ENCODE measurements at regions not wholly inside any gene's neighbourhood (a gene's known extent, or its start where the extent isn't known, plus 50 kb on each side); places are given as distances from the start of the nearest gene placed in this dataset.

GRCh38 chr4:58209551-58209950 lies 1099.4 kb upstream of the IGFBP7 start:
- Mint-ChIP-seq H3K4me3 (no peak overlapping the region), H3K27me3 (no peaks in the 10 kb centered on the region), H3K27ac (no peak overlapping the region), H3K4me1 (no peaks in the 10 kb centered on the region), H3K36me3 (ENCODE audit: low read depth) (no peaks in the 10 kb centered on the region), H3K9me3 (peaks cover 10% of the 10 kb centered on the region)
- DNase-seq (no peak), ATAC-seq (no peak)

- Mint-ChIP-seq H3K4me3 (no peak overlapping the region), H3K4me1 (no peaks in the 10 kb centered on the region), H3K36me3 (ENCODE audit: low read depth) (no peaks in the 10 kb centered on the region), H3K27me3 (no peaks in the 10 kb centered on the region), H3K27ac (no peak overlapping the region), H3K9me3 (peaks cover 10% of the 10 kb centered on the region)
- ATAC-seq (no peak), DNase-seq (no peak)
These were observed 1098.8 kb upstream of the IGFBP7 start for GRCh38 chr4:58209001-58209400.

GRCh38 chr4:58205446-58206235 lies 1095.5 kb upstream of the IGFBP7 start:
- Mint-ChIP-seq H3K4me3 (no peak overlapping the region), H3K9me3 (peaks cover 4% of the 10 kb centered on the region), H3K27me3 (no peaks in the 10 kb centered on the region), H3K27ac (no peak overlapping the region), H3K4me1 (no peaks in the 10 kb centered on the region), H3K36me3 (ENCODE audit: low read depth) (no peaks in the 10 kb centered on the region)
- ATAC-seq (no peak), DNase-seq (no peak)

- H3K27me3 Mint-ChIP-seq, result no peaks in the 10 kb centered on the region
- H3K27ac Mint-ChIP-seq, result no peak overlapping the region
- no peak for ATAC-seq
- peaks cover 21% of the 10 kb centered on the region for H3K9me3 Mint-ChIP-seq
- H3K36me3 Mint-ChIP-seq (ENCODE audit: low read depth), result no peaks in the 10 kb centered on the region
- no peaks in the 10 kb centered on the region for H3K4me1 Mint-ChIP-seq
- no peak overlapping the region for H3K4me3 Mint-ChIP-seq
- DNase-seq, result no peak
These were observed 1082.0 kb upstream of the IGFBP7 start for GRCh38 chr4:58192217-58192616.

- Mint-ChIP-seq H3K4me1 (no peaks in the 10 kb centered on the region), H3K27ac (no peak overlapping the region), H3K9me3 (peaks cover 21% of the 10 kb centered on the region), H3K36me3 (ENCODE audit: low read depth) (no peaks in the 10 kb centered on the region), H3K4me3 (no peak overlapping the region), H3K27me3 (no peaks in the 10 kb centered on the region)
- no peak for ATAC-seq
- DNase-seq, result no peak
These were observed 1080.9 kb upstream of the IGFBP7 start for GRCh38 chr4:58191109-58191508.

GRCh38 chr4:58188316-58188715 lies 1078.1 kb upstream of the IGFBP7 start:
- no peak overlapping the region for H3K4me3 Mint-ChIP-seq
- H3K27me3 Mint-ChIP-seq, result no peaks in the 10 kb centered on the region
- no peaks in the 10 kb centered on the region for H3K4me1 Mint-ChIP-seq
- H3K27ac Mint-ChIP-seq, result no peak overlapping the region
- DNase-seq, result no peak
- H3K9me3 Mint-ChIP-seq, result peaks cover 25% of the 10 kb centered on the region
- no peaks in the 10 kb centered on the region for H3K36me3 Mint-ChIP-seq (ENCODE audit: low read depth)
- ATAC-seq, result no peak

- DNase-seq, result no peak
- Mint-ChIP-seq H3K27ac (no peak overlapping the region), H3K27me3 (no peaks in the 10 kb centered on the region), H3K4me3 (no peak overlapping the region), H3K9me3 (peaks cover 11% of the 10 kb centered on the region), H3K36me3 (ENCODE audit: low read depth) (no peaks in the 10 kb centered on the region), H3K4me1 (no peaks in the 10 kb centered on the region)
- no peak for ATAC-seq
These were observed 1064.8 kb upstream of the IGFBP7 start for GRCh38 chr4:58175024-58175423.

- Mint-ChIP-seq H3K9me3 (peaks cover 7% of the 10 kb centered on the region), H3K27ac (no peak overlapping the region), H3K4me3 (no peak overlapping the region), H3K4me1 (no peaks in the 10 kb centered on the region), H3K27me3 (no peaks in the 10 kb centered on the region), H3K36me3 (ENCODE audit: low read depth) (no peaks in the 10 kb centered on the region)
- no peak for ATAC-seq
- no peak for DNase-seq
These were observed 1056.3 kb upstream of the IGFBP7 start for GRCh38 chr4:58166490-58166889.

GRCh38 chr4:58163156-58163555 lies 1053.0 kb upstream of the IGFBP7 start:
- no peaks in the 10 kb centered on the region for H3K9me3 Mint-ChIP-seq
- no peak overlapping the region for H3K4me3 Mint-ChIP-seq
- DNase-seq (no peak), ATAC-seq (no peak)
- no peaks in the 10 kb centered on the region for H3K27me3 Mint-ChIP-seq
- H3K27ac Mint-ChIP-seq, result no peak overlapping the region
- H3K36me3 Mint-ChIP-seq (ENCODE audit: low read depth), result no peaks in the 10 kb centered on the region
- no peaks in the 10 kb centered on the region for H3K4me1 Mint-ChIP-seq

- no peak for ATAC-seq
These were observed 1039.4 kb upstream of the IGFBP7 start for GRCh38 chr4:58149404-58150085.

GRCh38 chr4:58144721-58145120 lies 1034.5 kb upstream of the IGFBP7 start:
- Mint-ChIP-seq H3K36me3 (ENCODE audit: low read depth) (no peaks in the 10 kb centered on the region), H3K27me3 (no peaks in the 10 kb centered on the region), H3K4me1 (no peaks in the 10 kb centered on the region), H3K9me3 (peaks cover 4% of the 10 kb centered on the region), H3K27ac (no peak overlapping the region), H3K4me3 (no peak overlapping the region)
- DNase-seq (no peak), ATAC-seq (no peak)

More at GRCh38 chr4:58149404-58150085, 1039.4 kb upstream of the IGFBP7 start:
- Mint-ChIP-seq H3K27me3 (no peaks in the 10 kb centered on the region), H3K4me1 (no peaks in the 10 kb centered on the region), H3K27ac (no peak overlapping the region), H3K36me3 (ENCODE audit: low read depth) (no peaks in the 10 kb centered on the region), H3K4me3 (no peak overlapping the region), H3K9me3 (peaks cover 4% of the 10 kb centered on the region)
- no peak for DNase-seq

- ATAC-seq (no peak), DNase-seq (no peak)
- Mint-ChIP-seq H3K4me3 (no peak overlapping the region), H3K9me3 (peaks cover 8% of the 10 kb centered on the region), H3K27ac (no peak overlapping the region), H3K4me1 (no peaks in the 10 kb centered on the region), H3K36me3 (ENCODE audit: low read depth) (no peaks in the 10 kb centered on the region), H3K27me3 (no peaks in the 10 kb centered on the region)
These were observed 1028.8 kb upstream of the IGFBP7 start for GRCh38 chr4:58138786-58139668.

- Mint-ChIP-seq H3K9me3 (peaks cover 4% of the 10 kb centered on the region), H3K4me1 (no peaks in the 10 kb centered on the region), H3K27me3 (no peaks in the 10 kb centered on the region), H3K27ac (no peak overlapping the region), H3K36me3 (ENCODE audit: low read depth) (no peaks in the 10 kb centered on the region), H3K4me3 (no peak overlapping the region)
- no peak for ATAC-seq
- no peak for DNase-seq
These were observed 1026.4 kb upstream of the IGFBP7 start for GRCh38 chr4:58136604-58137003.

GRCh38 chr4:58127680-58128079 lies 1017.5 kb upstream of the IGFBP7 start:
- Mint-ChIP-seq H3K27ac (no peak overlapping the region), H3K4me1 (no peaks in the 10 kb centered on the region), H3K27me3 (no peaks in the 10 kb centered on the region), H3K36me3 (ENCODE audit: low read depth) (no peaks in the 10 kb centered on the region), H3K9me3 (peaks cover 4% of the 10 kb centered on the region), H3K4me3 (no peak overlapping the region)
- DNase-seq (no peak), ATAC-seq (no peak)

- no peaks in the 10 kb centered on the region for H3K4me1 Mint-ChIP-seq
- DNase-seq (no peak), ATAC-seq (no peak)
- no peak overlapping the region for H3K27ac Mint-ChIP-seq
- no peaks in the 10 kb centered on the region for H3K27me3 Mint-ChIP-seq
- H3K36me3 Mint-ChIP-seq (ENCODE audit: low read depth), result no peaks in the 10 kb centered on the region
- H3K9me3 Mint-ChIP-seq, result peaks cover 7% of the 10 kb centered on the region
- H3K4me3 Mint-ChIP-seq, result no peak overlapping the region
These were observed 1009.1 kb upstream of the IGFBP7 start for GRCh38 chr4:58119298-58119697.

Data from activated naive CD8-positive, alpha-beta T cell treated with anti-CD3 and anti-CD28 coated beads, Interleukin-2, amount 50 U/mL, for 24 hours (primary cell).